ENCODE measurements at regions not wholly inside any gene's neighbourhood (a gene's known extent, or its start where the extent isn't known, plus 50 kb on each side); places are given as distances from the start of the nearest gene placed in this dataset.

GRCh38 chr16:22638393-22639206, 127.9 kb downstream of the NPIPB5 start:
- no peak for TF ChIP-seq CTCF (conservative IDR thresholded peaks at IDR 0.05; ENCODE audit: low read length)
- TF ChIP-seq EZH2phosphoT487 (IDR thresholded peaks at IDR 0.05; ENCODE audit: borderline replicate concordance, low read depth, low read length), result no peak

Measured in OCI-LY7 (cell line).